ENCODE measurements at regions not wholly inside any gene's neighbourhood (a gene's known extent, or its start where the extent isn't known, plus 50 kb on each side); places are given as distances from the start of the nearest gene placed in this dataset.

DNA sequence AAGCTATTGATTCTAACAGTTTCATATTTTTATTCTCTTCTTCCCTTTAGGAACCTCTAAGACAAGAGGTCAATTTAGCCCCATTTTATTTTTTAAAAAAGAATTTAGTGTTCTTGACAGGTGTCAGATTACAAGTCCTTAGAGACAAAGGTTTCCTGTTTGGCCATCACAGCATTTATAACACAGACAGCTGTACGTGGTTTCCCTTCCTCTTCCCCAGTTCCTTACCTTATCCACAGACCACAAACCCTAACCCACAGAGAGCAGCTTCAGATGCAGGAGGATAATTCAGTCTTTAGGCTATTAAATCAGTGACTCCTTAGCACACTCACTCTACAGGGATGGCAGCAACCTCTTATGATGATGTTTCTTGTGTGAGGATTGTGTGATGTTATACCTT, 1210.1 kb downstream of the DIAPH3 start (continued):
- no peak for TF ChIP-seq RAD21 (IDR thresholded peaks at IDR 0.05; ENCODE audit: insufficient read depth, low read depth, low read length)
- no peak for TF ChIP-seq NRF1 (conservative IDR thresholded peaks at IDR 0.05; ENCODE audit: low read depth, low read length)
- peak; percentile 84; the same call in 1 of the 2 replicates for TF ChIP-seq NBN (IDR thresholded peaks at IDR 0.05)
- TF ChIP-seq GABPA (IDR thresholded peaks at IDR 0.05; ENCODE audit: low read depth) = 0 out of 2 replicates have a peak, but pooled peaks have one; percentile 26
- peak; percentile 99 for TF ChIP-seq BCL11A (IDR thresholded peaks at IDR 0.05; ENCODE audit: low read depth, low read length)
- TF ChIP-seq IRF4 (IDR thresholded peaks at IDR 0.05; ENCODE audit: low read depth, low read length) = peak; percentile 77; the same call in 1 of the 2 replicates
- peak; percentile 87 for TF ChIP-seq NR2F1 (conservative IDR thresholded peaks at IDR 0.05)
- no peak for TF ChIP-seq ZNF274 (IDR thresholded peaks at IDR 0.05; ENCODE audit: insufficient read depth, insufficient read length)
- TF ChIP-seq SUZ12 (IDR thresholded peaks at IDR 0.05; ENCODE audit: unreplicated experiment) = no peak
- TF ChIP-seq, protein P1, sequence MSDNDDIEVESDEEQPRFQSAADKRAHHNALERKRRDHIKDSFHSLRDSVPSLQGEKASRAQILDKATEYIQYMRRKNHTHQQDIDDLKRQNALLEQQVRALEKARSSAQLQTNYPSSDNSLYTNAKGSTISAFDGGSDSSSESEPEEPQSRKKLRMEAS (IDR thresholded peaks at IDR 0.05; ENCODE audit: low read depth, low read length) = no peak
- peak in 1 of 2 experiments; percentile 28; a peak in 1 of 4 replicates for TF ChIP-seq ETV6 (conservative IDR thresholded peaks at IDR 0.05 in 1 of 2, IDR thresholded peaks at IDR 0.05 in 1 of 2; ENCODE audit: borderline replicate concordance in 1 of 2, low read depth in 1 of 2)
- TF ChIP-seq WRNIP1 (IDR thresholded peaks at IDR 0.05; ENCODE audit: borderline replicate concordance, low read depth, low read length) = no peak
- TF ChIP-seq NR2C2 (IDR thresholded peaks at IDR 0.05; ENCODE audit: borderline replicate concordance, control insufficient read depth, insufficient read length, low read depth) = no peak
- TF ChIP-seq YY1 (IDR thresholded peaks at IDR 0.05; ENCODE audit: low read depth, low read length) = no peak
- no peak for TF ChIP-seq HCFC1 (IDR thresholded peaks at IDR 0.05; ENCODE audit: low read length)
- no peak for TF ChIP-seq BRCA1 (IDR thresholded peaks at IDR 0.05; ENCODE audit: low read depth, low read length)
- TF ChIP-seq CREM (IDR thresholded peaks at IDR 0.05; ENCODE audit: low read depth) = peak; percentile 76
- TF ChIP-seq SIN3A (IDR thresholded peaks at IDR 0.05; ENCODE audit: low read depth, low read length) = no peak
- no peak for TF ChIP-seq SIX5 (IDR thresholded peaks at IDR 0.05; ENCODE audit: low read depth, low read length, severe bottlenecking)
- no peak for TF ChIP-seq ASH2L (IDR thresholded peaks at IDR 0.05; ENCODE audit: borderline replicate concordance, low read depth)
- TF ChIP-seq FOS (IDR thresholded peaks at IDR 0.05; ENCODE audit: borderline replicate concordance, extremely low read depth, insufficient read length) = no peak
- no peak for TF ChIP-seq PAX8 (IDR thresholded peaks at IDR 0.05)
- peak; percentile 79; the same call in 1 of the 2 replicates for TF ChIP-seq STAT3 (IDR thresholded peaks at IDR 0.05; ENCODE audit: low read depth, low read length)
- TF ChIP-seq JUNB (IDR thresholded peaks at IDR 0.05) = no peak
- peak; percentile 35 for TF ChIP-seq RELA (IDR thresholded peaks at IDR 0.05; ENCODE audit: borderline replicate concordance, partially characterized antibody)
- no peak for TF ChIP-seq REST (IDR thresholded peaks at IDR 0.05; ENCODE audit: low read depth, low read length)
- TF ChIP-seq ZBTB4 (CRISPR knock-in tag; IDR thresholded peaks at IDR 0.05) = no peak
- peak; percentile 68; the same call in 1 of the 2 replicates for TF ChIP-seq CBFB (IDR thresholded peaks at IDR 0.05; ENCODE audit: low read depth)
